ENCODE measurements at regions not wholly inside any gene's neighbourhood (a gene's known extent, or its start where the extent isn't known, plus 50 kb on each side); places are given as distances from the start of the nearest gene placed in this dataset.

DNA sequence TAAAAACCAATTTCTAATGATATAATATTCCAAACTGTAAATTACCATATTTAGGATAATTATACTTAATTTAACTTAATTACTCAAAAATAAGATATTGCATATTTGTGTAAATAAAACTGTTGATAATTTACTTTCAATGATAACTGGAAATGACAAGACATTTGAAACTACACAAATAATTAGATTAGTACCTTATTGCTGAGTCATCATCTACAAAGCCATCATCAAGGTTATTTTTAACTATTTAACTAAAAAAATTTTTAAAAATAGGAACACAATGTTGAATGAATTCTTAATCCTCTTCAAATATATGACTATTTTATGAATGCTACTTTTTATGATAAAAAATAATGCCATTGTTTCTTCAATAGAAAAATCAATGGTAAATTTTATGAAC, 364.3 kb downstream of the SLITRK6 start:
- no peak for TF ChIP-seq CTCF (IDR thresholded peaks at IDR 0.05; ENCODE audit: borderline replicate concordance, control extremely low read depth, extremely low read depth, insufficient read depth, missing control alignments)
- in situ Hi-C loops (cut with MboI; ENCODE audit: low sequenced_read_pairs, unreplicated experiment): no loop called here
- DNase-seq (ENCODE audit: low spot score): no peak

DNA sequence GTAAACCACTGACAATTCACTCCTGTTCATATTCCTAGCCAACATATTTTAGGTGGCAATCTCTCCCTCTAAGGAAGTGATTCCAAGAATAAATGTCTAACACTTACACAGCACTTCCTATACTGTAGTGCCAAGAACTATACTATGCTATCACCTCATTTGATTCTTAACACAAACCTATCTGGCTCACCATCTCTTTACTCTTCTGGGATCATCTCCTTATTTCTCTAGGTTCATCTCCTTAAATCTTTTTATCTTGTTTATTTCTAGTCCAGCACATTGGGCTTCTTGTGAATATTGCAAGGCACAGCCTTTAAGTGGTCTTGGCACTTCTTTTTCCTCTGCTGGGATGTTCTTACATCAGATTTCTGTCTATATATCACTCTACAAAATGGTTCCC, 366.3 kb downstream of the SLITRK6 start:
- no peak for DNase-seq (ENCODE audit: low spot score)
- no peak for TF ChIP-seq CTCF (IDR thresholded peaks at IDR 0.05; ENCODE audit: borderline replicate concordance, control extremely low read depth, extremely low read depth, insufficient read depth, missing control alignments)
- in situ Hi-C loops (cut with MboI; ENCODE audit: low sequenced_read_pairs, unreplicated experiment): no loop called here

GRCh38 chr13:85431720-85432119, 367.5 kb downstream of the SLITRK6 start:
- TF ChIP-seq CTCF (IDR thresholded peaks at IDR 0.05; ENCODE audit: borderline replicate concordance, control extremely low read depth, extremely low read depth, insufficient read depth, missing control alignments): no peak
- in situ Hi-C loops (cut with MboI; ENCODE audit: low sequenced_read_pairs, unreplicated experiment): no loop called here
- DNase-seq (ENCODE audit: low spot score): no peak

- in situ Hi-C loops (cut with MboI; ENCODE audit: low sequenced_read_pairs, unreplicated experiment): no loop called here
- no peak for DNase-seq (ENCODE audit: low spot score)
- no peak for TF ChIP-seq CTCF (IDR thresholded peaks at IDR 0.05; ENCODE audit: borderline replicate concordance, control extremely low read depth, extremely low read depth, insufficient read depth, missing control alignments)
These were observed 368.9 kb downstream of the SLITRK6 start for GRCh38 chr13:85430216-85430794.

DNA sequence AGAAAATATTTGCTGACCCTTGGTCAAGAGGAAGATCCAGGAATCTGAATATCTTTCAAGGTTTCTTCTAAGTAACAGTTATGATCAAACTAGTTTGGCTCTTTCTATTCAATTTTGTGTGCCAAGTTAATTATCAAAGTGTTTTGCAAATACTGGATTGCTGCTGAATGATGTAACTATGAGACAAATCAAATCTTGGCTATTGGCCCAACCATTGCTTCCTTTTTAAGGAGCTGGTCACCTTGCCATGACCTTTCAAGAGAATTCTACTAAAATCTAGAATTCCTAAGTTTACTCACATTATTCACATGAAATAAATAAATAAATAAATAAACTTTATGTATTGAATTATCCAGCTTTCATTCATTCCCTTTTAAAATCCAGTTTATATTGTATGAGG, 371.8 kb downstream of the SLITRK6 start:
- no peak for DNase-seq (ENCODE audit: low spot score)
- no peak for TF ChIP-seq CTCF (IDR thresholded peaks at IDR 0.05; ENCODE audit: borderline replicate concordance, control extremely low read depth, extremely low read depth, insufficient read depth, missing control alignments)
- in situ Hi-C loops (cut with MboI; ENCODE audit: low sequenced_read_pairs, unreplicated experiment): no loop called here

GRCh38 chr13:85420136-85420535, 379.1 kb downstream of the SLITRK6 start:
- TF ChIP-seq CTCF (IDR thresholded peaks at IDR 0.05; ENCODE audit: borderline replicate concordance, control extremely low read depth, extremely low read depth, insufficient read depth, missing control alignments): no peak
- in situ Hi-C loops (cut with MboI; ENCODE audit: low sequenced_read_pairs, unreplicated experiment): no loop called here
- no peak for DNase-seq (ENCODE audit: low spot score)

- TF ChIP-seq CTCF (IDR thresholded peaks at IDR 0.05; ENCODE audit: borderline replicate concordance, control extremely low read depth, extremely low read depth, insufficient read depth, missing control alignments): no peak
- no peak for DNase-seq (ENCODE audit: low spot score)
- in situ Hi-C loops (cut with MboI; ENCODE audit: low sequenced_read_pairs, unreplicated experiment): no loop called here
These were observed 379.6 kb downstream of the SLITRK6 start for GRCh38 chr13:85419611-85420010.

Measured in GM13976 (cell line).